DND-41 (cell line): ENCODE measurements at regions not wholly inside any gene's neighbourhood (a gene's known extent, or its start where the extent isn't known, plus 50 kb on each side); places are given as distances from the start of the nearest gene placed in this dataset.

Experiments
- EZH2 ChIP-seq: IDR thresholded peaks from 3 replicates; pipeline ENCODE4 v1.6.1; 2012; ENCODE audit warnings: borderline replicate concordance, low read depth, mild to moderate bottlenecking, moderate library complexity, low read length, inconsistent platforms; ENCODE audit not compliant: severe bottlenecking
- TF ChIP-seq, protein P1 (sequence below): IDR thresholded peaks from 2 replicates; pipeline ENCODE4 v1.5.1; 2012; ENCODE audit warnings: borderline replicate concordance, low read length, moderate library complexity, mild to moderate bottlenecking; ENCODE audit not compliant: poor library complexity, severe bottlenecking; ENCODE audit errors: extremely low read depth

GRCh38 chr21:35309316-35309715 is 260.2 kb upstream of the RUNX1 start:
- TF ChIP-seq, protein P1, sequence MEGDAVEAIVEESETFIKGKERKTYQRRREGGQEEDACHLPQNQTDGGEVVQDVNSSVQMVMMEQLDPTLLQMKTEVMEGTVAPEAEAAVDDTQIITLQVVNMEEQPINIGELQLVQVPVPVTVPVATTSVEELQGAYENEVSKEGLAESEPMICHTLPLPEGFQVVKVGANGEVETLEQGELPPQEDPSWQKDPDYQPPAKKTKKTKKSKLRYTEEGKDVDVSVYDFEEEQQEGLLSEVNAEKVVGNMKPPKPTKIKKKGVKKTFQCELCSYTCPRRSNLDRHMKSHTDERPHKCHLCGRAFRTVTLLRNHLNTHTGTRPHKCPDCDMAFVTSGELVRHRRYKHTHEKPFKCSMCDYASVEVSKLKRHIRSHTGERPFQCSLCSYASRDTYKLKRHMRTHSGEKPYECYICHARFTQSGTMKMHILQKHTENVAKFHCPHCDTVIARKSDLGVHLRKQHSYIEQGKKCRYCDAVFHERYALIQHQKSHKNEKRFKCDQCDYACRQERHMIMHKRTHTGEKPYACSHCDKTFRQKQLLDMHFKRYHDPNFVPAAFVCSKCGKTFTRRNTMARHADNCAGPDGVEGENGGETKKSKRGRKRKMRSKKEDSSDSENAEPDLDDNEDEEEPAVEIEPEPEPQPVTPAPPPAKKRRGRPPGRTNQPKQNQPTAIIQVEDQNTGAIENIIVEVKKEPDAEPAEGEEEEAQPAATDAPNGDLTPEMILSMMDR: no peak
- TF ChIP-seq EZH2: no peak
